Endothelial cell (in vitro differentiated cells): ENCODE measurements at regions not wholly inside any gene's neighbourhood (a gene's known extent, or its start where the extent isn't known, plus 50 kb on each side); places are given as distances from the start of the nearest gene placed in this dataset.

Experiments used
- DNase-seq: peaks from one replicate; pipeline ENCODE4 v3.0.0; 2021; ENCODE audit warnings: low spot score
- H3K27ac Mint-ChIP-seq: one replicate; pipeline ENCODE4 v1.8.0; 2021; ENCODE audit warnings: mixed read lengths, inconsistent platforms; ENCODE audit not compliant: unreplicated experiment
- H3K27me3 Mint-ChIP-seq: one replicate; pipeline ENCODE4 v1.8.0; 2021; ENCODE audit warnings: mild to moderate bottlenecking, moderate library complexity, mixed read lengths, inconsistent platforms; ENCODE audit not compliant: unreplicated experiment
- H3K36me3 Mint-ChIP-seq: one replicate; pipeline ENCODE4 v1.8.0; 2021; ENCODE audit warnings: mild to moderate bottlenecking, low read depth, mixed read lengths, inconsistent platforms; ENCODE audit not compliant: unreplicated experiment
- H3K4me1 Mint-ChIP-seq: one replicate; pipeline ENCODE4 v1.8.0; 2021; ENCODE audit warnings: mild to moderate bottlenecking, mixed read lengths, inconsistent platforms; ENCODE audit not compliant: unreplicated experiment
- H3K4me3 Mint-ChIP-seq: one replicate; pipeline ENCODE4 v1.8.0; 2021; ENCODE audit warnings: mild to moderate bottlenecking, mixed read lengths, inconsistent platforms; ENCODE audit not compliant: unreplicated experiment
- H3K9me3 Mint-ChIP-seq: one replicate; pipeline ENCODE4 v1.8.0; 2021; ENCODE audit warnings: mixed read lengths, inconsistent platforms; ENCODE audit not compliant: unreplicated experiment
- CTCF ChIP-seq: fragments of 200-600 bp; sonication (generic); IDR thresholded peaks from one replicate; pipeline ENCODE4 v1.5.0; 2021; ENCODE audit warnings: antibody characterized with exemption; ENCODE audit not compliant: unreplicated experiment

- peaks cover 18% of the 10 kb centered on the region for H3K4me1 Mint-ChIP-seq
- no peak overlapping the region for H3K27ac Mint-ChIP-seq
- DNase-seq, result no peak
- H3K9me3 Mint-ChIP-seq, result no peaks in the 10 kb centered on the region
- no peak overlapping the region for H3K4me3 Mint-ChIP-seq
- H3K36me3 Mint-ChIP-seq, result no peaks in the 10 kb centered on the region
- H3K27me3 Mint-ChIP-seq, result peaks cover 11% of the 10 kb centered on the region
- no peak for TF ChIP-seq CTCF
Observed at GRCh38 chr18:46423226-46423805, 233.7 kb downstream of the LOXHD1 start.

DNA sequence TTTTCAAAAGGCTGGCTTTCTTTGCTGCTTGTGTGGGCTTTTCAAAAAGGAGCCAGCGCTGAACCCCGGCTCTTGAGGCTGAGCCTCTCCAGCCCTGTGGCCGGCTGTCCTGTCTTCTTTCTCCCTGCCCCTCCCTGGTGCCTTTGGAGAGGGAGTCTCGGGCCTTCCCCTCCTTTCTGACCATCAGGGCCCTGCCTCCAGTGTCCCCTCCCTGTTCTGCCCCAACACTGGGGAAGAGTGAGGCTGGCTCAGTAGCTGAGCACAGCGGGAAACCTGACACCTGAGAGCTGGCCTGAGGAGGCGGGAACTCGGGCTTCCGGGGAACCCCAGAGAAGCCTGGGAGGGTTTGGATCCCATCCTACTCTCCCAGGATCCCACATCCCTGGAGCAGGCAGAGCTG, 232.1 kb downstream of the LOXHD1 start:
- peaks cover 9% of the 10 kb centered on the region for H3K27me3 Mint-ChIP-seq
- no peak overlapping the region for H3K27ac Mint-ChIP-seq
- H3K4me1 Mint-ChIP-seq, result peaks cover 3% of the 10 kb centered on the region
- DNase-seq, result no peak
- TF ChIP-seq CTCF, result no peak
- H3K4me3 Mint-ChIP-seq, result no peak overlapping the region
- H3K9me3 Mint-ChIP-seq, result no peaks in the 10 kb centered on the region
- no peaks in the 10 kb centered on the region for H3K36me3 Mint-ChIP-seq

GRCh38 chr18:46425511-46425910, 231.5 kb downstream of the LOXHD1 start:
- peak overlapping the region; percentile 6 for H3K4me3 Mint-ChIP-seq
- no peaks in the 10 kb centered on the region for H3K36me3 Mint-ChIP-seq
- H3K9me3 Mint-ChIP-seq, result no peaks in the 10 kb centered on the region
- H3K27me3 Mint-ChIP-seq, result peaks cover 9% of the 10 kb centered on the region
- TF ChIP-seq CTCF, result no peak
- no peaks in the 10 kb centered on the region for H3K4me1 Mint-ChIP-seq
- DNase-seq, result no peak
- H3K27ac Mint-ChIP-seq, result no peak overlapping the region

DNA sequence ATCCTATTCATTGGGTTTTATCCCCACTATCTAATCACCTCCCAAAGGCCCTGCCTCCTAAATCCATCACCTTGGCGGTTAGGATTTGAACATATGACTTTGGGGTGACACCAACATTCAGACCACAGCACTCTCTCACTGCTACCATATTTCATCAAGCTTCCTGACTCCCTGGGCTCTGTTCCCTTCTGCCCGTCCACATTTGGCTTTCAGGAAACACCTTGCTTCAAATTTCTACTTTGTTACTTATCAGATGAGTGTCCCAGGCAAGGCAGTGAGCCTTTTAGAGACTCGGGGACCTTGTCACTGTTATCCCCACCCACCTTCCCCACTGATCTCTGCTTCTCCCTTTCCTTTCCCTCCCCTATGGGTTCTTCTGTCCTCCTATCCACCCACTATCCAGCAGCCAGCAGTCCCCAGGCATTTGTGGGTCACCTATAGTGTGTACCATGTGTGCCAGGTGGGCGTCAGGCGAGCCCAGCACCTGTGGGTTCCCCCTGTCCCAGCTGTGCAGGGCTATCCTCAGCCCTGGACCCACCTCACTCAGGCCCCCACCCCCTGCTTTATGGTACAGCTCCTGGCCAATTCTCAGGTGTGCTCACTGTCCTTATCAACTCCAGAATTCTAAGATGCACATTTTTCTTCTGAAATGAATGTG, 230.9 kb downstream of the LOXHD1 start:
- no peak overlapping the region for H3K4me3 Mint-ChIP-seq
- H3K9me3 Mint-ChIP-seq, result no peaks in the 10 kb centered on the region
- no peaks in the 10 kb centered on the region for H3K36me3 Mint-ChIP-seq
- no peak for TF ChIP-seq CTCF
- H3K4me1 Mint-ChIP-seq, result peaks cover 3% of the 10 kb centered on the region
- H3K27me3 Mint-ChIP-seq, result peaks cover 10% of the 10 kb centered on the region
- no peak overlapping the region for H3K27ac Mint-ChIP-seq
- DNase-seq, result no peak

GRCh38 chr18:46426679-46427047, 230.4 kb downstream of the LOXHD1 start:
- no peak for DNase-seq
- TF ChIP-seq CTCF, result no peak
- peaks cover 10% of the 10 kb centered on the region for H3K27me3 Mint-ChIP-seq
- H3K36me3 Mint-ChIP-seq, result no peaks in the 10 kb centered on the region
- no peak overlapping the region for H3K4me3 Mint-ChIP-seq
- no peak overlapping the region for H3K27ac Mint-ChIP-seq
- peaks cover 4% of the 10 kb centered on the region for H3K4me1 Mint-ChIP-seq
- H3K9me3 Mint-ChIP-seq, result no peaks in the 10 kb centered on the region
